NCI-H510A (cell line): ENCODE measurements at regions not wholly inside any gene's neighbourhood (a gene's known extent, or its start where the extent isn't known, plus 50 kb on each side); places are given as distances from the start of the nearest gene placed in this dataset.

Experiments
- DNase-seq: peaks from one replicate; lab custom pipeline; 2025; lab: John Stamatoyannopoulos, UW

DNA sequence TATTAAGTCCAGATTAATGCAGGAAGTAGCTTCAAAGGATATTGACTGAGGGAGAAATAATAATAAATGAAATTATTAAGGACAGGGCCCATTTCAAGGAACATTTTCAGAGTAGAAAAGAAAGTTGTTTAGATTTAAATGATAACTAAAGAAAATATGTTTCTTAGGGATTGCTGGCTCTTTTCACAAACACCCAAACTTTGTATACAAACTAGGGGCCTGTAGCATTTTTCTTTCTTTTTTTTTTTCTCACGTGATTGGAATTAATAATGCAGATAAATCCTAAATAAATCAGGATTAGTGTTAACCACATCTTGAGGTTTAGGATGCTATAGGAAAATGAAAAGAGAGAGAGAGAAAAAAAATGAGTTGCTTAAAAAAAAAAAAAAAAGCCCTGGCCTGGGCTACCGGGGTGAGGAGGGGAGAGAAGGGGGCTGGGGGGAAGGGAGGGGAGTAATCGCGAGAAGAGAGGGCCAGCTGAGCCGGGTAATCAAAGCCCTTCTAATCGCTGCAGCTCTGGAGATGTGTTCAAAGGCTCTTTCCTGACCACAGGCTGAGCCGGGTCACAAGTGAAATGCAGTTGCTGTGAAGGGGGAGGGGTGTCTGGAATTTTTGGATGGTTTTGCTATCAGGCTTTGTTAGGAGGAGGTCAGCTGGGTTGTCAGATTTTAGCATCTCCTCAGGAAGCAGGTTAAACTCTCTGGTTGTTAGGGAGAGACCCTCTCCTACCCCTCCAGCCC, 104.6 kb upstream of the ZFHX3 start:
- no peak for DNase-seq

DNA sequence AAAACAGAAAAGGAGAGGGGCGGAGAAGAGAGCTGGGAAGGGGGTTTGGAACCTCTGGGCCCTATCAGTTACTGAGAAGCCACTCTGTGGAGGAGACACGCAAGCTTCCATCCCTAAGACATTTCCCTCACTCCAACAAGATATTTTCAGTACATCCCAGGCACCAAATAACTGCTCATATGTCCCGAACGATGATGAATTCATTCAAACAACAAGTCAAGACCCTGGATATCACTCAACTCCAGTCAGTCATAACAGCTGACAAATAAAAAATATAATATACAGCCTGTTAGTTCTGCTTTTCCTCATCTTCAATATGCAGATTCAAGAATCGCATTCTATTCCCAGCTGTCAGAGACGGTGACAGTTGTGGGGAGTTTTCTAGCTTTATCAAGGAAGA, 104.0 kb upstream of the ZFHX3 start:
- no peak for DNase-seq

DNA sequence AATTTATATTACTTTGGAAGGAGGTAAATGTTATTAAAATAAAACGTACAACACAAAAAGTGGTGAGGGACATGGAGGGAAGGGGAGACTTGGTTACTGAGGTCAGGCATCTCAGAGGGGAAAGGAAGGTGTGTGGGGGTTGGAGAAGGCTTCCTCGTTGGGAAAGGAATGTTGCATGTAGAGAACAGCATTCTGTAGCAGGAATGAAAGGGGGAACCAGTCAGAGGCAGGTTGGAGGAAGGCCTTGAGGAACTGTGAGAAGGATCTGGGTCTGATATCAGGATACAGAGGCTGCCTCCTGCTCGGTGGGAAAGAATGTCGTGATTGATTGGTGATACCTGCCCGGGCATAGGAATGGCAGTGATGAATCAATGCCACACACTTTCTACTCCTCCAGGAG, 103.3 kb upstream of the ZFHX3 start:
- DNase-seq: no peak

DNA sequence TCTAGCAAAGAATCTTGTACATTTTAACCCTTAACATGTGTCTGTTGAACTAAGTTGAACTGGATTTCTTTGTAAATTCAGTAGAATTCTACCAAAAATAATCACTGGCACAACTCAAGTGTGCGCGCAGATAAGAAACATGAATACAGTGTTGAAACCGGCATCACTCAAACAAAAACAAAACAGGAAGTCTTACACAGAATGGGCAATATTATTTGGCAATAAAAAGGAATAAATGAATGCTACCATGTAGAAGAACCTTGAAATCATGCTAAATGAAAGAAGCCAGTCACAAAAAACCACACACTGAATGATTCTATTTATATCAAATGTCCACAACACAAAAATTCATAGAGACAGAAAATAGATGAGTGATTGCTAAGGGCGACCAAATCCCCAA, 102.9 kb upstream of the ZFHX3 start:
- DNase-seq: no peak

GRCh38 chr16:73149334-73149733, 101.4 kb upstream of the ZFHX3 start:
- DNase-seq: peak; percentile 34

DNA sequence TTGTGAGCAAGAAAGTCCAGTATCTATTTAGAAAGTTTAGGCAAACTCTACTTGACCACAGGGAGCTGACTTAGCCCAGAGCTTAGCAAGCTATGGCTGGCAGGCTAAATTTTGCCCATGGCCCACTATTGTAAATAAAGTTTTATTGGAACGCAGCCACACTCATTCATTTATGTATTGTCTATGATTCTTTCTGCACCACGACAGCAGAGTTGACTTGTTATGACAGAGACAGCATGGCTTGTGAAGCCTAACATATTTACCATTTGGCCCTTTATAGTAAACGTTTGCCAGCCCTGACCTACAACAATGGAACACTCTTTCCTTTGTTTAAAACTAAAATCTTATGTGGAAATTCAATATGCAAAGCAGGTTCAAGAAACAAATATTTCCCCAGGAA, 100.0 kb upstream of the ZFHX3 start:
- no peak for DNase-seq

DNA sequence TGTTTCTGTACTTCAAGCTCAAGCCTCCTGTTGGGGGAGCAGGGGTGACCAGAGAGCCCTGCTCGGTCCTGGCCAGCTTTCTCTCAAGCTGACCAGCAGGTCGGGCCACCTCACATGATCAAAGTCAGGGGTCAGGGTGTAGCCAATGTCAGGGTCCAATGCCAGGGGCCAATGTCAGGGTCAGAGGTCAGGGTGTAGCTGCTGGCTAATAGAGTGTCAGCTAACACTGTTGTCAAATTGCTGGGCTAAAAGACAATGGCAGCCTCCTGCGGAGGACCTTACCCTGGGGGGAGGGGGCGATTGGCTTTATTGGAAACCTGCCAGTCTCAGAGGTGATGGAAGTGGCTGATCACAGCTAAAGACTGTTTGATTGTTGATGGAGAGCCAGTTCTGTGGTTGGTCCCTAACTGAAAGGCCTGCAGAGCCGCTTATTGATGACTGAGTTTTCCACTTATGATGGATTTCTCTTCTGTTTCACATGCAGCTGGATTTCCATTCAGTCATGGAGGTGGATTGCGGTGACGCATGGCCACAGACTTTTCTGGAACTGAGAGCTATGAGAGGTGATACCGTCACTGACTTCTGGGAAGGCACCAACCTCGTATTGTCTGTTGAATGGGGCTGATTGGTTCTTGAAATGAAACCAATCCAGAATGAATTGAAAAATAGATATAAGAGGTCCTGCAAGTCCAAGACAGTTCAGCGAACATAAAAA, 97.4 kb upstream of the ZFHX3 start:
- DNase-seq: no peak

GRCh38 chr16:73143576-73144422, 95.9 kb upstream of the ZFHX3 start:
- DNase-seq: no peak

- DNase-seq: no peak
Measured at GRCh38 chr16:73143002-73143401, 95.1 kb upstream of the ZFHX3 start.

GRCh38 chr16:73142053-73142854, 94.3 kb upstream of the ZFHX3 start:
- DNase-seq: no peak

- DNase-seq: no peak
Measured at GRCh38 chr16:73140929-73141328, 93.0 kb upstream of the ZFHX3 start.

DNA sequence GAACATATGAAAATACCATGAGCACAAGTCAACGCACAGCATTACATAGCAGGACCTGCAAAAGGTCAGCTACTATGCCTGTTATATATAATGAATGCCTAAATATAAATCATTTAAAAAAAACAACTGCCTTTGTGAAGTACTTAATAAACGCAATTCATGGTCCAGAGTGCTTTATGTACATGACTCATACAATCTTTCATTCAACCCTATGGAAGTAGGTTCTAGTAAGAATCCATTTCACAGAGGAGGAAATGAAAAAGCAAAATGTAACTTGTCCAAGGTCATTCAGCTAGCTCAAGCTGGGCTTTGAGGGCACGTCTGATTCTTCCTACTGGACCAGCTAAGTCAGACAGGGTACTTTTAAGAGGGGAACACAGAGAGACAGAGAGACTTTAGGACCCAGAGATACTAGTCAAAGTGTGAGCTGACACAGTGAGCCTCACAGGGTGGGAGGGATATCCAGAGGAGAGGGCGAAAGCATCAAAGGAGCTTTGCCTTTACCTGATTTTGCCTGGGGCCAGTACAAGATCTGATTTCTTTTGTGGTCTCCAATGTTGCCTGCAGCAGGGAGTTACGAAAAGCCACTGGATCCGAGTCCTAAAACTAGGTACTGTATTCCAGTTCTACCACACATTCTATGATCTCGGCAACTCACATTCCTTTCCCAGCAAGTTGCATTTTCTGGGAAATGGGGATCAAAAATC, 83.4 kb upstream of the ZFHX3 start:
- no peak for DNase-seq

GRCh38 chr16:73129455-73129854, 81.5 kb upstream of the ZFHX3 start:
- no peak for DNase-seq

- DNase-seq: no peak
Measured at GRCh38 chr16:73126525-73126853, 78.6 kb upstream of the ZFHX3 start.

GRCh38 chr16:73125850-73126524, 78.1 kb upstream of the ZFHX3 start:
- DNase-seq: no peak

GRCh38 chr16:73124665-73125375, 76.9 kb upstream of the ZFHX3 start:
- no peak for DNase-seq

GRCh38 chr16:73124097-73124652, 76.2 kb upstream of the ZFHX3 start:
- DNase-seq: no peak

GRCh38 chr16:73122604-73123391, 74.9 kb upstream of the ZFHX3 start:
- no peak for DNase-seq

GRCh38 chr16:73116576-73116975, 68.6 kb upstream of the ZFHX3 start:
- no peak for DNase-seq
